ENCODE measurements at regions not wholly inside any gene's neighbourhood (a gene's known extent, or its start where the extent isn't known, plus 50 kb on each side); places are given as distances from the start of the nearest gene placed in this dataset.

GRCh38 chr20:24254480-24254879, 214.9 kb upstream of the SYNDIG1 start:
- TF ChIP-seq EZH2 (IDR thresholded peaks at IDR 0.05; ENCODE audit: low read depth) = no peak
- TF ChIP-seq, protein P1, sequence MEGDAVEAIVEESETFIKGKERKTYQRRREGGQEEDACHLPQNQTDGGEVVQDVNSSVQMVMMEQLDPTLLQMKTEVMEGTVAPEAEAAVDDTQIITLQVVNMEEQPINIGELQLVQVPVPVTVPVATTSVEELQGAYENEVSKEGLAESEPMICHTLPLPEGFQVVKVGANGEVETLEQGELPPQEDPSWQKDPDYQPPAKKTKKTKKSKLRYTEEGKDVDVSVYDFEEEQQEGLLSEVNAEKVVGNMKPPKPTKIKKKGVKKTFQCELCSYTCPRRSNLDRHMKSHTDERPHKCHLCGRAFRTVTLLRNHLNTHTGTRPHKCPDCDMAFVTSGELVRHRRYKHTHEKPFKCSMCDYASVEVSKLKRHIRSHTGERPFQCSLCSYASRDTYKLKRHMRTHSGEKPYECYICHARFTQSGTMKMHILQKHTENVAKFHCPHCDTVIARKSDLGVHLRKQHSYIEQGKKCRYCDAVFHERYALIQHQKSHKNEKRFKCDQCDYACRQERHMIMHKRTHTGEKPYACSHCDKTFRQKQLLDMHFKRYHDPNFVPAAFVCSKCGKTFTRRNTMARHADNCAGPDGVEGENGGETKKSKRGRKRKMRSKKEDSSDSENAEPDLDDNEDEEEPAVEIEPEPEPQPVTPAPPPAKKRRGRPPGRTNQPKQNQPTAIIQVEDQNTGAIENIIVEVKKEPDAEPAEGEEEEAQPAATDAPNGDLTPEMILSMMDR (conservative IDR thresholded peaks at IDR 0.05) = no peak
